ENCODE measurements at regions not wholly inside any gene's neighbourhood (a gene's known extent, or its start where the extent isn't known, plus 50 kb on each side); places are given as distances from the start of the nearest gene placed in this dataset.

- DNase-seq (ENCODE audit: low read depth): no peak
- TF ChIP-seq, protein P1, sequence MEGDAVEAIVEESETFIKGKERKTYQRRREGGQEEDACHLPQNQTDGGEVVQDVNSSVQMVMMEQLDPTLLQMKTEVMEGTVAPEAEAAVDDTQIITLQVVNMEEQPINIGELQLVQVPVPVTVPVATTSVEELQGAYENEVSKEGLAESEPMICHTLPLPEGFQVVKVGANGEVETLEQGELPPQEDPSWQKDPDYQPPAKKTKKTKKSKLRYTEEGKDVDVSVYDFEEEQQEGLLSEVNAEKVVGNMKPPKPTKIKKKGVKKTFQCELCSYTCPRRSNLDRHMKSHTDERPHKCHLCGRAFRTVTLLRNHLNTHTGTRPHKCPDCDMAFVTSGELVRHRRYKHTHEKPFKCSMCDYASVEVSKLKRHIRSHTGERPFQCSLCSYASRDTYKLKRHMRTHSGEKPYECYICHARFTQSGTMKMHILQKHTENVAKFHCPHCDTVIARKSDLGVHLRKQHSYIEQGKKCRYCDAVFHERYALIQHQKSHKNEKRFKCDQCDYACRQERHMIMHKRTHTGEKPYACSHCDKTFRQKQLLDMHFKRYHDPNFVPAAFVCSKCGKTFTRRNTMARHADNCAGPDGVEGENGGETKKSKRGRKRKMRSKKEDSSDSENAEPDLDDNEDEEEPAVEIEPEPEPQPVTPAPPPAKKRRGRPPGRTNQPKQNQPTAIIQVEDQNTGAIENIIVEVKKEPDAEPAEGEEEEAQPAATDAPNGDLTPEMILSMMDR (IDR thresholded peaks at IDR 0.05; ENCODE audit: insufficient read depth, low read length): no peak
- H3K4me3 ChIP-seq (ENCODE audit: low read depth, low read length): no peak overlapping the region
These were observed 1051.4 kb downstream of the AGBL1 start for GRCh38 chr15:87131067-87131466.

DNA sequence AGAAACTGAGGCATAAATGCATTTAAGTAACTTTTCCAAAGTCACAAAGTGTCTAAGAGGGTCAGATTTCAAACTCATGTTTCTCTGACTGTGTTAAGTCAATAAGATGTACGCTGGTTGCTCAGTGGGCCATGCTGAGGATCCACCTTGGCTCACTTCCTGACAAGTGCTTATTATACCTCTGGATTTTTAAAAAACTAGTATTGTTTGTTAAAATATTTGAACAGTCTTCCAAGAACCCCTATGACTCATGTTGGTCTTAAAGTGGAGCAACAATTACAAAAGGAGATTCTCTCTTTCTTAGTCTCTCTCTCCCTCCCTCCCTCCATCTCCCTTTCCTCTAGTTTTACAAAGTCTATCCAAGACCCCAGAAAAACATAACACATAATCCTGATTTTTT lies 1050.2 kb downstream of the AGBL1 start:
- peak; percentile 69 for DNase-seq (ENCODE audit: low read depth)
- no peak overlapping the region for H3K4me3 ChIP-seq (ENCODE audit: low read depth, low read length)
- TF ChIP-seq, protein P1 (IDR thresholded peaks at IDR 0.05; ENCODE audit: insufficient read depth, low read length): no peak

DNA sequence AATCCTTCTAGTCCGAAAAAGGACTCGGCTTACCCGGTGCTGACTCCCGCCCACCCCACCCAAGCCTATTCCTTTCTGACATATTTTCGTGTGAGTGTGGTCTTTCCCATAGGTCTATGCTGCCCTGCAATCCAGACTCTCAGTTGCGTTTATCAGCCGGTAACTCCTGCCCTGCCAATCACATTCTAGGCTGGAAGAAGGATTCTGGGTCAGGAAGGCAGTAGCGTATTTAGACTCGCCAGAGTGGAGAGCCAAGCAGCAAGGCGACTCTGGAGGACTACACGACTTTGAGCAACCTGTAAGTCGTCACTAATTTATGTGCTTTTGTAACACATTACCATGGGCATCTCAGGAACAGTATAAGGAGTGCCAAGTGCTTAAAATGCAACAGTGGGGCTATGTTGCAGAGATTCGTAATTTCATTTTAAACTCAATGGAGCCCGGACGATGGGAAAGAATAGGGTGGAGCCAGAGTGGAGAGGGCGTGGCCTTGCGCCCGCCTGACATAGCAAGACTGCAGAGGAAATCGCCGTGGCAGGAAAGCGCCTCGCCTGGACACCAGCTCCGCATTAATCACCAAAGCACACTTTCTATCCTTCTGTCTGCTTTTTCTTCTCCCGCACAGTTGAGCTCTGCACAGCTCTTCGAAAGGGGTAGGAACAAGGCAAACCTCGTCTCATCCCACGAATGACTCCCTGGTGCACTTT lies 1044.2 kb downstream of the AGBL1 start:
- no peak overlapping the region for H3K4me3 ChIP-seq (ENCODE audit: low read depth, low read length)
- no peak for DNase-seq (ENCODE audit: low read depth)
- TF ChIP-seq, protein P1 (IDR thresholded peaks at IDR 0.05; ENCODE audit: insufficient read depth, low read length): no peak

- DNase-seq (ENCODE audit: low read depth): peak; percentile 44
- H3K4me3 ChIP-seq (ENCODE audit: low read depth, low read length): no peak overlapping the region
- TF ChIP-seq, protein P1 (IDR thresholded peaks at IDR 0.05; ENCODE audit: insufficient read depth, low read length): no peak
These were observed 1041.7 kb downstream of the AGBL1 start for GRCh38 chr15:87121336-87121735.

GRCh38 chr15:87120555-87120954 lies 1040.9 kb downstream of the AGBL1 start:
- TF ChIP-seq, protein P1 (IDR thresholded peaks at IDR 0.05; ENCODE audit: insufficient read depth, low read length): no peak
- no peak overlapping the region for H3K4me3 ChIP-seq (ENCODE audit: low read depth, low read length)
- DNase-seq (ENCODE audit: low read depth): no peak

- H3K4me3 ChIP-seq (ENCODE audit: low read depth, low read length): no peak overlapping the region
- TF ChIP-seq, protein P1 (IDR thresholded peaks at IDR 0.05; ENCODE audit: insufficient read depth, low read length): no peak
- DNase-seq (ENCODE audit: low read depth): no peak
These were observed 1039.2 kb downstream of the AGBL1 start for GRCh38 chr15:87118846-87119245.

DNA sequence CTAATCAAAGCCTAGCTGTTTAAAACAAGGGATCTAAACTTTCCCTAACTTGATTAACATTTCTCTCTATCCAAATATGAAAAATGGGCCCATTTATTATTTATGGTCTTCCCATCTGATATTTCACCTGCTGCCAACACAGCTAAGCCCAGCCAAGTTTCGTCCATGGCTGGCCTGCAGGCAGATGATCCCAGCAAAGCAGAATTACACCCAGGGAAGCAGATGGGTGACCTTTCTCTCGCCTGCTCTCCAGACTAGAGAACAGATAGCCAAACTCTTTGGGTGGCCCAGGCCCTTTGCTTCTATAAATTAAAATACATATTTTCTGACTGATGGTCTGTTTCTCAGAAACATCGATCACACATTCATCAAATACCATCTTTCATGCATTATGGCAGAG lies 1038.8 kb downstream of the AGBL1 start:
- no peak overlapping the region for H3K4me3 ChIP-seq (ENCODE audit: low read depth, low read length)
- no peak for DNase-seq (ENCODE audit: low read depth)
- TF ChIP-seq, protein P1 (IDR thresholded peaks at IDR 0.05; ENCODE audit: insufficient read depth, low read length): no peak

Measured in fibroblast of the aortic adventitia (primary cell).